ENCODE measurements at regions not wholly inside any gene's neighbourhood (a gene's known extent, or its start where the extent isn't known, plus 50 kb on each side); places are given as distances from the start of the nearest gene placed in this dataset.

- no peak overlapping the region for H3K4me3 Mint-ChIP-seq
- no peaks in the 10 kb centered on the region for H3K36me3 ChIP-seq (ENCODE audit: control insufficient read depth, insufficient read depth, low read length)
- ATAC-seq = no peak
- no peaks in the 10 kb centered on the region for H3K27me3 ChIP-seq (ENCODE audit: control insufficient read depth, insufficient read depth, low read length)
- no peaks in the 10 kb centered on the region for H3K4me1 ChIP-seq (ENCODE audit: control insufficient read depth, insufficient read depth, low read length)
- H3K4me3 ChIP-seq (ENCODE audit: low read length) = no peak overlapping the region
- no peak overlapping the region for H3K27ac Mint-ChIP-seq
- intact Hi-C loops (cut with micrococcal nuclease) = no loop called here
- H3K36me3 Mint-ChIP-seq = no peaks in the 10 kb centered on the region
- H3K9me3 ChIP-seq (ENCODE audit: control insufficient read depth, insufficient read depth, low read length) = no peaks in the 10 kb centered on the region
- H3K9me3 Mint-ChIP-seq = peaks cover 0 to 2% of the 10 kb centered on the region in 2 donors
- H3K27ac ChIP-seq (ENCODE audit: low read length) = no peak overlapping the region
- WGBS (ENCODE audit: insufficient coverage) = 60% methylated on average over 1 of the region's 1 CpG
- H3K27me3 Mint-ChIP-seq (ENCODE audit: low read depth in 2 of 2) = no peaks in the 10 kb centered on the region
- H3K4me1 Mint-ChIP-seq = no peaks in the 10 kb centered on the region
- DNase-seq = no peak
- no peak for TF ChIP-seq CTCF (IDR thresholded peaks at IDR 0.05)
Measured at GRCh38 chr2:223220658-223220925, 168.6 kb downstream of the KCNE4 start.

- no peaks in the 10 kb centered on the region for H3K36me3 Mint-ChIP-seq
- intact Hi-C loops (cut with micrococcal nuclease) = no loop called here
- no peaks in the 10 kb centered on the region for H3K4me1 Mint-ChIP-seq
- H3K27me3 Mint-ChIP-seq (ENCODE audit: low read depth in 2 of 2) = no peaks in the 10 kb centered on the region
- no peak for TF ChIP-seq CTCF (IDR thresholded peaks at IDR 0.05)
- no peak overlapping the region for H3K27ac Mint-ChIP-seq
- H3K27ac ChIP-seq (ENCODE audit: low read length) = no peak overlapping the region
- no peak overlapping the region for H3K4me3 Mint-ChIP-seq
- ATAC-seq (no peak), DNase-seq (no peak)
- H3K9me3 Mint-ChIP-seq = peaks cover 1 to 4% of the 10 kb centered on the region in 2 donors
- H3K27me3 ChIP-seq (ENCODE audit: control insufficient read depth, insufficient read depth, low read length) = no peaks in the 10 kb centered on the region
- 100% methylated on average over 3 of the region's 4 CpGs for WGBS (ENCODE audit: insufficient coverage)
- no peaks in the 10 kb centered on the region for H3K4me1 ChIP-seq (ENCODE audit: control insufficient read depth, insufficient read depth, low read length)
- H3K36me3 ChIP-seq (ENCODE audit: control insufficient read depth, insufficient read depth, low read length) = no peaks in the 10 kb centered on the region
- H3K4me3 ChIP-seq (ENCODE audit: low read length) = no peak overlapping the region
- no peaks in the 10 kb centered on the region for H3K9me3 ChIP-seq (ENCODE audit: control insufficient read depth, insufficient read depth, low read length)
Measured at GRCh38 chr2:223221139-223221835, 169.3 kb downstream of the KCNE4 start.

- DNase-seq (no peak), ATAC-seq (no peak)
- H3K27ac ChIP-seq (ENCODE audit: low read length) = no peak overlapping the region
- intact Hi-C loops (cut with micrococcal nuclease) = no loop called here
- no peaks in the 10 kb centered on the region for H3K9me3 ChIP-seq (ENCODE audit: control insufficient read depth, insufficient read depth, low read length)
- no peaks in the 10 kb centered on the region for H3K27me3 Mint-ChIP-seq (ENCODE audit: low read depth in 2 of 2)
- H3K4me1 ChIP-seq (ENCODE audit: control insufficient read depth, insufficient read depth, low read length) = no peaks in the 10 kb centered on the region
- no peaks in the 10 kb centered on the region for H3K36me3 ChIP-seq (ENCODE audit: control insufficient read depth, insufficient read depth, low read length)
- H3K4me1 Mint-ChIP-seq = no peaks in the 10 kb centered on the region
- H3K27ac Mint-ChIP-seq = no peak overlapping the region
- 90% methylated on average over 1 of the region's 2 CpGs for WGBS (ENCODE audit: insufficient coverage)
- no peaks in the 10 kb centered on the region for H3K36me3 Mint-ChIP-seq
- H3K9me3 Mint-ChIP-seq = peaks cover 3 to 6% of the 10 kb centered on the region in 2 donors
- no peak overlapping the region for H3K4me3 Mint-ChIP-seq
- H3K27me3 ChIP-seq (ENCODE audit: control insufficient read depth, insufficient read depth, low read length) = no peaks in the 10 kb centered on the region
- TF ChIP-seq CTCF (IDR thresholded peaks at IDR 0.05) = no peak
- H3K4me3 ChIP-seq (ENCODE audit: low read length) = no peak overlapping the region
Measured at GRCh38 chr2:223222397-223222796, 170.4 kb downstream of the KCNE4 start.

- DNase-seq (no peak), ATAC-seq (no peak)
- no peaks in the 10 kb centered on the region for H3K27me3 ChIP-seq (ENCODE audit: control insufficient read depth, insufficient read depth, low read length)
- WGBS (ENCODE audit: insufficient coverage) = 80% methylated on average over 1 of the region's 1 CpG
- H3K27ac Mint-ChIP-seq = no peak overlapping the region
- no peaks in the 10 kb centered on the region for H3K4me1 Mint-ChIP-seq
- no peaks in the 10 kb centered on the region for H3K27me3 Mint-ChIP-seq (ENCODE audit: low read depth in 2 of 2)
- H3K27ac ChIP-seq (ENCODE audit: low read length) = no peak overlapping the region
- no peaks in the 10 kb centered on the region for H3K9me3 ChIP-seq (ENCODE audit: control insufficient read depth, insufficient read depth, low read length)
- H3K36me3 ChIP-seq (ENCODE audit: control insufficient read depth, insufficient read depth, low read length) = no peaks in the 10 kb centered on the region
- H3K4me3 ChIP-seq (ENCODE audit: low read length) = no peak overlapping the region
- no peak overlapping the region for H3K4me3 Mint-ChIP-seq
- intact Hi-C loops (cut with micrococcal nuclease) = no loop called here
- no peak for TF ChIP-seq CTCF (IDR thresholded peaks at IDR 0.05)
- H3K36me3 Mint-ChIP-seq = no peaks in the 10 kb centered on the region
- H3K4me1 ChIP-seq (ENCODE audit: control insufficient read depth, insufficient read depth, low read length) = no peaks in the 10 kb centered on the region
- peaks cover 3 to 7% of the 10 kb centered on the region in 2 donors for H3K9me3 Mint-ChIP-seq
Measured at GRCh38 chr2:223223156-223223555, 171.2 kb downstream of the KCNE4 start.
